Neutrophil (primary cell): ENCODE measurements at regions not wholly inside any gene's neighbourhood (a gene's known extent, or its start where the extent isn't known, plus 50 kb on each side); places are given as distances from the start of the nearest gene placed in this dataset.
"Not testable (repeated sequence)": the region's sequence is repeated elsewhere in the genome, so short reads cannot be mapped to it uniquely, and the experiment has no call there.

Experiments used
- H3K27ac ChIP-seq: fragments of 200-600 bp; sonication (generic); 2 replicates; pipeline ENCODE4 v1.5.1; 2016; ENCODE audit warnings: mild to moderate bottlenecking, moderate library complexity
- H3K27me3 ChIP-seq: fragments of 200-600 bp; sonication (generic); 2 replicates; pipeline ENCODE4 v1.6.0; 2016; ENCODE audit warnings: mild to moderate bottlenecking
- H3K36me3 ChIP-seq: fragments of 200-600 bp; sonication (generic); 2 replicates; pipeline ENCODE4 v1.5.1; 2017
- H3K4me1 ChIP-seq, 2 experiments: fragments of 200-600 bp in 1 of 2; sonication (generic) in 1 of 2; 1 replicate in 1 of 2; 2 replicates in 1 of 2; pipeline versions ENCODE4 v1.5.1 to v1.6.1; 2013 to 2016; ENCODE audit warnings: low read depth in 1 of 2, low read length in 1 of 2, mild to moderate bottlenecking in 1 of 2, moderate library complexity in 1 of 2; ENCODE audit not compliant: control insufficient read depth in 1 of 2, insufficient read depth in 1 of 2
- H3K4me3 ChIP-seq, 2 experiments: fragments of 200-600 bp in 1 of 2; sonication (generic) in 1 of 2; 1 replicate in 1 of 2; 2 replicates in 1 of 2; pipeline ENCODE4 v1.5.1; 2013 to 2016; ENCODE audit warnings: low read depth in 1 of 2, low read length in 1 of 2, mild to moderate bottlenecking in 1 of 2, moderate library complexity in 1 of 2
- H3K9me3 ChIP-seq: fragments of 200-600 bp; sonication (generic); 2 replicates; pipeline ENCODE4 v1.5.1; 2016
- TF ChIP-seq, protein P1 (sequence below): fragments of 200-600 bp; sonication (generic); IDR thresholded peaks from 2 replicates; pipeline ENCODE4 v1.5.1; 2016; ENCODE audit warnings: antibody characterized with exemption

DNA sequence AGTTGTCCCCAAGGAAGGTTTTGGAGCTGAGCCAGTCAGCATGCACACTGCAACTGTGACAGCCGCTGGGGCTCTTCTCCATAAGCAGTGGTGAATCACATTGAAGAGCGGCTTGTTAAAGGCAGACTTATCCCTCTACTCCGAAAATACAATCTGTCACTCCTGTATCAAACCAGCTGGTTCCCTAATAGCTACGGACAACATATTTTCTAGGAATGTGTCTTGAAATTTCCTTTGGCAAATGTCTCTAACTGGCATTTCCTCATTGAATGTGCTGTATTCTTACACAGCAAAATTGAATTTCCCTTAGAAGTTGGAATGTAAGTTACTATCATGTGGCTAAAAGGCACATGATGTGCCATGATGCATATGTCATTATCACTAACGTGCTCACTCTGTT lies 104.0 kb upstream of the GPR12 start:
- Histone ChIP-seq H3K4me1 (no peaks in the 10 kb centered on the region), H3K9me3 (no peaks in the 10 kb centered on the region), H3K4me3 (no peak overlapping the region), H3K27ac (no peak overlapping the region), H3K36me3 (no peaks in the 10 kb centered on the region), H3K27me3 (peaks cover 3% of the 10 kb centered on the region)
- TF ChIP-seq, protein P1, sequence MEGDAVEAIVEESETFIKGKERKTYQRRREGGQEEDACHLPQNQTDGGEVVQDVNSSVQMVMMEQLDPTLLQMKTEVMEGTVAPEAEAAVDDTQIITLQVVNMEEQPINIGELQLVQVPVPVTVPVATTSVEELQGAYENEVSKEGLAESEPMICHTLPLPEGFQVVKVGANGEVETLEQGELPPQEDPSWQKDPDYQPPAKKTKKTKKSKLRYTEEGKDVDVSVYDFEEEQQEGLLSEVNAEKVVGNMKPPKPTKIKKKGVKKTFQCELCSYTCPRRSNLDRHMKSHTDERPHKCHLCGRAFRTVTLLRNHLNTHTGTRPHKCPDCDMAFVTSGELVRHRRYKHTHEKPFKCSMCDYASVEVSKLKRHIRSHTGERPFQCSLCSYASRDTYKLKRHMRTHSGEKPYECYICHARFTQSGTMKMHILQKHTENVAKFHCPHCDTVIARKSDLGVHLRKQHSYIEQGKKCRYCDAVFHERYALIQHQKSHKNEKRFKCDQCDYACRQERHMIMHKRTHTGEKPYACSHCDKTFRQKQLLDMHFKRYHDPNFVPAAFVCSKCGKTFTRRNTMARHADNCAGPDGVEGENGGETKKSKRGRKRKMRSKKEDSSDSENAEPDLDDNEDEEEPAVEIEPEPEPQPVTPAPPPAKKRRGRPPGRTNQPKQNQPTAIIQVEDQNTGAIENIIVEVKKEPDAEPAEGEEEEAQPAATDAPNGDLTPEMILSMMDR: no peak

DNA sequence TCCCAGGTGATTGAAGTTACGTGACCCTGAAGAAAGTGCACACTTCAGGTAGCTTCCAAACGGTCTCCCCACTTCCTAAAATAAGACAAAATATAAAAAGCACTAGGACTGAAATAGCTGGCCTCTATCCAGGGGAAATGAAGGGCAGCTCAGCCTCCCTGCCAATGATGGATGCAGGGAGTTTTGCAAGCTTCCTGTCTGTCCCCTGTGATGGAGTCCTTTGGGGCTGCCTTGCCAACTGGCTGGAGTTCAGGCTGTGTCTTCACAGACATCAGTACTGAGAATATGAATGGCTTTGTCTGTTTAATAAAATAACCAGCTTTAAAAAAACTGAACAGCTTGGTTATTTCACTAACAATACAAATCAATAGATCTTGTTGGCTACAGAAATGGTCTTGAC lies 101.4 kb upstream of the GPR12 start:
- H3K36me3 ChIP-seq: no peaks in the 10 kb centered on the region
- H3K4me3 ChIP-seq: no peak overlapping the region
- H3K9me3 ChIP-seq: no peaks in the 10 kb centered on the region
- TF ChIP-seq, protein P1: no peak
- peaks cover 3% of the 10 kb centered on the region for H3K27me3 ChIP-seq
- no peaks in the 10 kb centered on the region for H3K4me1 ChIP-seq
- H3K27ac ChIP-seq: no peak overlapping the region

DNA sequence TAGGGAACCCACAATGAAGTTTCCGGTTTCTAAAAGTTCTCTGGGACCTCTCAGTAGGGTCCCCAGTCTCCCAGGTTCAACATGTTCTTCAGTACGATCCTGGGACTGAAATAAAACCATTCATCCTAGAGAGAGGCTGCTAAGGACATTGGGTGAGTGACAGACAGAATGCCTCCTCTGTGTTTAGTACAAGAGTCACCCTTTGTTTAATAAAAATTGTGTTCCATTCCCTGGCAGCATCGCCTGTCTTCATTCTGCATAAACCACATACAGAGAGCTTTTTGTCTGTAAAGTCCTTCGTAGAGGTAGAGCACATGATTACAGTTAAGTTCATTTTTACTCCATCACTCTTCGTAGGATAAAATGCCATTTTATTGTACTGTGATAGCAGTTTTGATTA lies 95.3 kb upstream of the GPR12 start:
- Histone ChIP-seq H3K4me1 (no peaks in the 10 kb centered on the region), H3K36me3 (no peaks in the 10 kb centered on the region), H3K27ac (no peak overlapping the region), H3K4me3 (no peak overlapping the region), H3K27me3 (peaks cover 29% of the 10 kb centered on the region), H3K9me3 (no peaks in the 10 kb centered on the region)
- TF ChIP-seq, protein P1: no peak

DNA sequence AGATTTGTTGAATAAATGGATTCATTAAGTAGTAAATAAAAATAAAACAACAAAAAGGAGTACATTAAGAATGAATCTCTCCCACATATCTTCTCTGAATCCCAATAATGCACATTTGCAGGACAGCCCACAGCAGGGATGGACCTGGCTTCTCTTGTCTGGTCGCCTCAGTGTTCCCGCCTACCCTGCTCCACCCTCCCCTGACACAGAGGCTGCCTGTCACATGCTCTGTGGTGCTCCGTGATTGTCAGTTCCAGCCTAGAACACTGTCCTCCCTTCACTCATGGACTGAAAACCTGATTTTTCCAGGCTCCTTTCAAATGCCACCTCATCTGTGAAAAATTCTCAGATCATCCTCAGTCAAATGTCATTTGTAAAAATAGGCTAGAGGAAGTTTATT lies 94.5 kb upstream of the GPR12 start:
- Histone ChIP-seq H3K9me3 (no peaks in the 10 kb centered on the region), H3K36me3 (no peaks in the 10 kb centered on the region), H3K27ac (no peak overlapping the region), H3K27me3 (peaks cover 30% of the 10 kb centered on the region), H3K4me1 (no peaks in the 10 kb centered on the region), H3K4me3 (no peak overlapping the region)
- TF ChIP-seq, protein P1: no peak

DNA sequence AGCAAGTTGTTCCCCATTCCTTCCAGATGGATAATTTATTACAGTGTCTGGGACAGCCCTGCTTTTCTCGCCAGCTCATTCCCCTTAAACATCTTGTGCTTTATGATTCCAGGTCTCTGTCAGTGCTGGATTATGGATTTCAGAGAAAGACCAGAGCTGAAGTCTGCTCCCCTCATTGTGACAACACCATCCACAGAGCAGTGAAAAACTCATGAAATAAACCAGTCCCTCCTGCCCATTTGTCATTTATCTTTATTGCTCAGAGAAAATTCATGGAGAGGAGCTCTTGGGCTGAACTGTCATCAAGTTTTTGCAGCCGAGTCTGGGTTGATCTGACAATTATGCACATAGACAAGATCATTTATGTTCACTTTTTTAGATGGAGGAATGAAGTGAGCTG lies 92.7 kb upstream of the GPR12 start:
- no peak overlapping the region for H3K27ac ChIP-seq
- no peaks in the 10 kb centered on the region for H3K36me3 ChIP-seq
- TF ChIP-seq, protein P1: no peak
- no peak overlapping the region for H3K4me3 ChIP-seq
- peaks cover 34% of the 10 kb centered on the region for H3K27me3 ChIP-seq
- H3K4me1 ChIP-seq: no peaks in the 10 kb centered on the region
- H3K9me3 ChIP-seq: no peaks in the 10 kb centered on the region

DNA sequence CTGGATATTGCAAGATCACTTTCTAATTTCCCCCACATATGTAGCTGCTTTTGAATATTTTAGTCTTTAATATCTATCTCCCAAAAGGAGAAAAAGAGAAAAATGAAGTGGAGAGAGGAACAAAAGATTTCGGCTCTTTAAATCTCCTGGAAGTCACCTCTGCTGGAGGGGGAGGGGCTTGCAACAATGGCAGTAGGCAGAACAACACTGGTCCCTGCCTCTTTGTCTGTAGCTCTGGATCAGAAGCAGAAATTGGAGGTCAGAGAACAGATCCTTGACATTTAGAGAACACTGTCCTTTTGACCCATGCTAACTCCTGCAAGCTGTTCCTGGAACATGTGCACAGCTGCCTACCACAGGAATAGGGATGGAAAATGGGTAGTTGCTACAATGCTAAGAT lies 86.7 kb upstream of the GPR12 start:
- Histone ChIP-seq H3K9me3 (no peaks in the 10 kb centered on the region), H3K4me3 (no peak overlapping the region), H3K4me1 (no peaks in the 10 kb centered on the region), H3K27ac (no peak overlapping the region), H3K27me3 (peaks cover 8% of the 10 kb centered on the region), H3K36me3 (no peaks in the 10 kb centered on the region)
- TF ChIP-seq, protein P1: no peak

DNA sequence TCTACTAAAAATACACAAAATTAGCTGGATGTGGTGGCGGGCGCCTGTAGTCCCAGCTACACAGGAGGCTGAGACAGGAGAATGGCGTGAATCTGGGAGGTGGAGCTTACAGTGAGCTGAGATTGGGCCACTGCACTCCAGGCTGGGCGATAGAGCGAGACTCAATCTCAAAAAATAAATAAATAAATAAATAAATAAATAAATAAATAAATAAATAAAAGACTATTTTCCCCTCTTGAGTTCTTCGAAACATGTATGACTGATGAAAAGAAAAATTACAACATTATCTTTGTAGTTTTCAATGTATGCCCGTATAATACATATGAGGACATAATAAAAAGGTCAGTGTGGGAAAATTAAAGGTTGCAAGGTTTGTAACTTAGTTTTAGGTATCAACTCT lies 84.5 kb upstream of the GPR12 start:
- H3K27ac ChIP-seq, H3K36me3 ChIP-seq, H3K4me3 ChIP-seq, H3K4me1 ChIP-seq, H3K27me3 ChIP-seq, H3K9me3 ChIP-seq: not testable (repeated sequence)
